ENCODE measurements at regions not wholly inside any gene's neighbourhood (a gene's known extent, or its start where the extent isn't known, plus 50 kb on each side); places are given as distances from the start of the nearest gene placed in this dataset.

- no peaks in the 10 kb centered on the region for H4K20me1 ChIP-seq (replicated peaks; ENCODE audit: control insufficient read depth, insufficient read depth, low read length)
- no peak for DNase-seq (ENCODE audit: extremely low read depth in 1 of 4, low spot score in 3 of 4)
- FAIRE-seq = no peak
- TF ChIP-seq ZNF23 (CRISPR knock-in tag; IDR thresholded peaks at IDR 0.05) (no peak), HDAC6 (IDR thresholded peaks at IDR 0.05; ENCODE audit: low read depth, low read length) (no peak), SMARCA4 (IDR thresholded peaks at IDR 0.05) (no peak), TCF7 (IDR thresholded peaks at IDR 0.05; ENCODE audit: borderline replicate concordance) (no peak), MYBL2 (IDR thresholded peaks at IDR 0.05; ENCODE audit: low read depth) (no peak), MYBL2 (CRISPR knock-in tag; IDR thresholded peaks at IDR 0.05; ENCODE audit: borderline replicate concordance) (no peak), CTCFL (IDR thresholded peaks at IDR 0.05; ENCODE audit: borderline replicate concordance, insufficient read depth, low read depth, low read length, poor library complexity, severe bottlenecking) (no peak), HNRNPK (IDR thresholded peaks at IDR 0.05; ENCODE audit: low read depth, low read length, poor library complexity, severe bottlenecking) (no peak)
- no peaks in the 10 kb centered on the region for H3K9me3 ChIP-seq (replicated peaks; ENCODE audit: control insufficient read depth, insufficient read depth, low read depth, low read length)
- no peak for ATAC-seq
- H3K27ac ChIP-seq (ENCODE audit: extremely low read depth, low read depth, low read length) = no peak overlapping the region
- intact Hi-C loops (cut with micrococcal nuclease) = no loop called here
- H3K36me3 ChIP-seq (ENCODE audit: control insufficient read depth, insufficient read depth, low read length) = no peaks in the 10 kb centered on the region
- BruUV-seq (replicated peaks) = no TSS peak
- no peak overlapping the region for H3K4me2 ChIP-seq (ENCODE audit: insufficient read depth, low read length)
- H3K9me1 ChIP-seq (ENCODE audit: control insufficient read depth, insufficient read depth, low read length) = no peaks in the 10 kb centered on the region
- H2AFZ ChIP-seq (ENCODE audit: low read depth, low read length) = no peak overlapping the region
- no peaks in the 10 kb centered on the region for H3K27me3 ChIP-seq (ENCODE audit: control insufficient read depth in 2 of 2, insufficient read depth in 2 of 2, low read length in 2 of 2)
- in situ Hi-C loops (cut with MboI) = no loop called here
- ChIA-PET POLR2A (no interaction called here), CTCF (ENCODE audit: low intra/inter-chr PET ratio) (no interaction called here)
- no peak overlapping the region for H3K4me3 ChIP-seq
- no peak overlapping the region for H3K9ac ChIP-seq (ENCODE audit: insufficient read depth in 1 of 2, low read depth in 2 of 2, low read length in 2 of 2)
- no peaks in the 10 kb centered on the region for H3K79me2 ChIP-seq (ENCODE audit: control insufficient read depth, insufficient read depth, low read length)
- WGBS (ENCODE audit: insufficient coverage, low coverage, missing lambda C conversion rate) = 11% methylated on average over 1 of the region's 1 CpG
- no peaks in the 10 kb centered on the region for H3K4me1 ChIP-seq (replicated peaks in 1 of 2; ENCODE audit: control insufficient read depth in 2 of 2, insufficient read depth in 2 of 2, low read length in 2 of 2)
Measured at GRCh38 chr1:218991089-218991488, 182.6 kb upstream of the LYPLAL1 start.
